Activated T-helper 9 cell treated with anti-CD3 and anti-CD28 coated beads, Interleukin-2, amount 50 U/mL, for 16 hours (primary cell): ENCODE measurements at regions not wholly inside any gene's neighbourhood (a gene's known extent, or its start where the extent isn't known, plus 50 kb on each side); places are given as distances from the start of the nearest gene placed in this dataset.

Experiments used
- DNase-seq: peaks from one replicate; pipeline ENCODE4 v3.0.0-alpha.2; 2020; ENCODE audit warnings: low read depth

DNA sequence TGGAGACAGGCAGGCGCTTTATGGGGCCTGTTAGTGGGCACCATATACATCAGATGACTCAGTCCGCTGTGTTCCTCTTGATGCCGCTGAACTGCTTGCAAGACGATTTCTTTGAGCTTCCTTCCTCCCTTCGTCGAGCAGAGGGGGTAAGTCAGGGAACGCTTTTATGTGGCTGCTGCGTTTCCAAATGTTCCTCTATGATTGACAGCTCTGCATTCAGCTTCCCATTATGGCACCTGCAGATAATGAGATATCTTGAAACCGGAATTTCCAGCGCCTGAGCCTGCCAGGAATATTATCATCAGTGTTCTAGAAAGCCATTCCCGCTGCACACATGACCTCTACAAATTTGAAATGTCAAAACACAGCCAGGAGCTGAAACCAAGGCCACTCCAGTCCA, 257.0 kb downstream of the TSHZ3 start:
- no peak for DNase-seq

- no peak for DNase-seq
These were observed 259.6 kb downstream of the TSHZ3 start for GRCh38 chr19:31089681-31090080.

- DNase-seq: no peak
These were observed 264.1 kb downstream of the TSHZ3 start for GRCh38 chr19:31085125-31085524.

GRCh38 chr19:31083105-31083504, 266.1 kb downstream of the TSHZ3 start:
- no peak for DNase-seq

DNA sequence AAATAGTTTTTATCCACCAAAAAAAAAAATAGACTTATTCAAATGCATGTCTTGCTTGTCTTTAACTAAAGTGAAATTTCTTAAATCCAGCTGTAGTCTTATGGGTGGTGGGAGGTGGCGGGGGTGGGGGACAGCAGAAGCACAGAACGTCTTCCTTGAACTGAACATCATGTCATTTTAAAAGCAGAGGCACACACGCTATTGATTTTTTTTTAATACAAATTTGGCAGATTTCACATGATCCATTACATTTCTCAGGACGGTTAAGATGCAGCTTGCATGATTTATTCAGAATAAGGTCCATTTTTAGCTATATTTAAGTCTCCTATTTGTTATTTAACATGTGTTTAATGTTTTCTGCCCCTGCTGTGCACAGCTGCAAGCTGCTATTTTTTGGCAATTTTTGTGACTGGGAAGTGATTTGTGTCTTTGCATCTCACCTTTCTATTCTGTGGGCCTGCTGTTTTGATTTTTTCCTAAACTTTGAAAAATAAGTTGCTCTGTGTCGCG, 274.0 kb downstream of the TSHZ3 start:
- DNase-seq: no peak

DNA sequence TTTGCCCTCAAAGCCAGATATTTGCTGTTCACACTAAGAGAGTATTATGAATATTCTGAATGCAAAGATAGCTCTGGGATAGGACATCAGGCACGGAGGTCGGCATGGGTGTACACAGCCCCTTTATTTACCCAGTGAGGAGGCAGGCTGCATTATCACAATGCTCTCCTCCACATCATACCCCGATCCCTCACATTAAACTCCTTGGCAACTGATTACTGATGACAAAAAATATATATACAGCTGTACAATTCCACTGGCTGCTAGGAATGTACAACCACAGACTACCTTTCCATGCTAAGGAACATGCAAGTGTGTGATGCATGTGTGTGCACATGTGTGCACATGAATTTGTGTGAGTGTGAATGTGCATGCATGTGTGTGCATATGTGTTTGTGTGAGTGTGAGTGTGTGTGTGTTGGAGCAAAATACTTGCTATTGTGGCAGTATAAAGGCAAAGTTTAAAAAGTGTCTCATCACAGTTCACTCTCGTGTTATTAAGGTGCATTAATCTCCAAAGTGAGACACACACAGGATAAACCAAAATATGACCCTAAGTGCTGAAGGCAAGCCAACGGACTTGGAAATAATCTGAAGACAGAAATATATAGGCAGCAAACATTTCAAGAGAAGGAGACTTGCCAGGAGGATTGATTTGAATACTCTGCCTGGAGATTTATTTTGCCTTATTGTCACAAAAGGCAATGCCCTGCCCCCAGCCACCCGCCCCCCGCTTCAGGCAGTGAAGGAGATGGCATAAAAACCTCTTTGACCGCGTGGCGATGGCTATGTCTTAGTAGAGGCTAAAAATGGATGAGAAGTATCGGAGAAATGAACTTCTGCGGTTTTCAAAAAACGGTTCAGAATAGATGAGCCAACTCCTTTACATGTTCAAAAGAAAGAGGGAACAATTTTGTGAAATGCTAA, 274.8 kb downstream of the TSHZ3 start:
- DNase-seq: no peak

DNA sequence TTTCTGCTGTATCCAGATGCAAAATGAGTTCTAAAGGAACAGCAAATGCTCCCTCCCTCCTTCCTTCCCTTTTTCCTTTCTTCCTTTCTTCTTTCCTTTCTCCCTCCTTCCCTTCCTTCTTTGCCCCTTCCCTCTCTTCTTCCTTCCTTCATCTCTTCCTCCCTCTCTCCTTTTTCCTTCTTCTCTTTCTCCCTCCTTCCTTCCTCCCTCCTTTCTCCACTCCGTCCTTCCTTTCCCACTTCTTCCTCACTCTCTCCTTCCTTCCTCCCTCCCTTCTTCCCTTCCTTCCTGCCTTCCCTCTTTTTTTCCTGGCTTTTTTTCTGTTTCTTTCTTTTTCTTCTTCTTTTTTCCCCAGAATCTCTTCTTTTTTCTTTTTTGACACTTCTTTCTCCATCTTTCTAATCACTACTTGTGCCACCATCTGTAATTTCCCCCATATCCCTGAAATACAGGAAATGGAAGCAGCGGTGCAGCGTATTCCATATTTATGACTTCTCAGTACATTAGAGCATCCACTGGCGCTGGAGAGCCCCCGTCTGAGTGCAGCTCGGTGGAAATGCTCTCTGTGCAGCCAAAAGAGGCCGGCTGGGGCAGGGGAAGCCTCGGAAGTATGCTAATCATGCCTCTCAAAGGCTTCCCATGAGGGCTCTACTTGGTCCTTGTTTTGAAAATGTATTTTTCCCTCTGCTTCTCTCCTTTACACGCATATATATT, 275.6 kb downstream of the TSHZ3 start:
- DNase-seq: no peak

DNA sequence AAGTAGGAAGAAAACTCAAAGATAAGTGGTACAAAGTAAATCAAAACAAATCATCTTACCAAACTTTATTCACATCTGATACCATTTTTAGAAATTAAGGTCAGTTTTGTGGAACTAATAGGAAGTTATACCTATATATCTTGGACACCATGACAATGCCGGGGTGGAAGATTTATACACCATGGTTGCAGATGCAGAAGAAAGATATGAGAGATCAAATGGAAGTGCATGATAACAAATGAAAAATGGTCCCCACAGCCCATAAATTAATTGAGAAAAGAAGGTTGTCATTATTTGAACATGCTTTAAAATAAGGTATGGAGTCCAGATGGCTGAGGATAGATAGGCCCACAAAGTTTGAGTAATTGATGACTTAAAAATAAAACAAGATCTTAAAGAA, 276.8 kb downstream of the TSHZ3 start:
- no peak for DNase-seq

DNA sequence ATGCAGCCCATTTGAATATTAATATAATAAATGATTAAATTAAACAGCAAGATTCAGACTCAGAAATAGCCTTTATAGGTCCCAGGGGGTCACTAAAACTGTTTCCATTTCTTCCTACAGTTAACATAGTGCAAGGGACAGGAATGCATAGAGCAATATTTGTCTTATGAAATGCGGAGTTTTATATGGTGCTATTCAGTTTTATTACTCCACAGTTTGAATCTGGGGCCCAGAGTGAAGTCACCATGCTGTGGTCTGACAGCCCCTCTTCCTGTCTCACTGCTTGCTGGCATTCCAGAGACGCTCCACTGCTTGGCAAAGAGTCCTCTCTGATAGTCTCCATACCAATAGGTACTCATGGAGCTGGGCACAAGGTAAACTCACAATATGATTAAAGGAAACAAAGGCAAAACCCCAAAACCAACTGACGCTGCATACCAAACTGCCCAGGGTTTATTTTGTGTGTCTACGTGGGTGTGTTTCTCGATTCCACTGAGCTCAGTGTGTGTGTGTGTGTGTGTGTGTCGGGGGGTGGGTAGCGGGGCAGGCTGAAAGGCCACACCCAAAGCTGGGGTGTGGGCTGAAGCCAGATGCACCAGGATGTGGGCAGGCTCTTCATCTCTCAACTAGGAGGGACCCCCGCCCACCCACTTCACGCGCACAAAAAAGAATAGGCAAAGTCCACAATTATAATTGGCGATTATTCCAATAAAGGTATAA, 277.9 kb downstream of the TSHZ3 start:
- DNase-seq: no peak

DNA sequence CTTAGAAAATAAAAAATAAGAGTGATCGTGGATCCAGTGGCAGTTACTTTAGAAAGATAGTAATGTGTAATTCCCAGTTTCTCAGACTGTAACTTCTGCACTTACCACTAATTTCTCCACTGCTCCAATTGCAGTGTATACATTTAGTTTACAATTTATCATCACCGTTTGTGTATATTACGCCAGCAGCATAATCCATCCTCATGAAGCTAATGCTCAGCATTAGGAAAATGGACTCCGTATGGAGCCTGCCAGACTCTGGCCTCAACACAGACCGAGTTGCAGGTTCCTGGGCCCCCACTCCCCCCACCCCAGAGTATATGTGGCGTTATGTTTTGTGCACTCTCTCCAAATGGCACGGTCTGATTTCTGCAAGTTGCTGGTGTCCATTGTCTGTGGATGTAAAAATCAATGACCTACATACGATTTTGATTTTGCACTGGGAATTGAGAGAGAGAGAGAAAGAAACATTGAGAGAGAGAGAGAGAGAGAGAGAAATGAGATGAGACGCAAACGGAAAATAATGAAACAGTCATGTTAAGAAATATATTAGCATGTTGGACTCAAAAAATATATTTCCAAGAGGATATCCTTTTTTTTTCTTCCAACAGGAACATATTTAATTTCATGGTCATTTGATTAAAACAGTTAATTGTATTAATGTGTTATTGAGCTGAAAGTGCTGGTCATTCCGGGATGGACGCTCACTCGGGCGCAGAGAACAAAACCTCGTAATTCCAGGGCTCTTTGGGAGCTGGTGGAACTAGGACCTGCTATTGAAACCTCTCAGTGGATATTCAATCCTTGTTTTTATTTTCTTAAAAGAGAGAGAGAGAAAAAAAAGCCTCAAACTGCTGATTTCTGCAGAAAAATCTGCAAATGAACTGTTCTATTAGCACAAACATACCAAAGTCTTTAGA, 278.8 kb downstream of the TSHZ3 start:
- DNase-seq: no peak

DNA sequence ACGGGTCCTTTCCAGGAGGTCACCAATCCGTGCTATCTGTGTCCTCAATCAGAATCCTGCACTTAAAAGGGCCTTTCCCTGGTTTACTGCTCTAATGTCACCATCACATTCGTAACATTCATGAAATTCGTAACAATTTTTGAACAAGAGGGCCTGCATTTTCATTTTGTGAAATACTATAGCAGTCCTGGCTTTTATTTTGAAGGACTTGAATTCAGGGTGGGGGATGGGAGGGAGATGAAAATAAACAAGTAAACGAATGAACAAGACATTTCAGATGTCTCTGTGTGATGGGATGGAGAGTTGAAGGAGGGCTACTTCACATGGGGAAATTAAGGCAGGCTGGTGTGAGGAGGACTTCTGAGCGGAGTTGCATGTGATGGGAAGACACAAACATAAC, 281.0 kb downstream of the TSHZ3 start:
- DNase-seq: no peak

DNA sequence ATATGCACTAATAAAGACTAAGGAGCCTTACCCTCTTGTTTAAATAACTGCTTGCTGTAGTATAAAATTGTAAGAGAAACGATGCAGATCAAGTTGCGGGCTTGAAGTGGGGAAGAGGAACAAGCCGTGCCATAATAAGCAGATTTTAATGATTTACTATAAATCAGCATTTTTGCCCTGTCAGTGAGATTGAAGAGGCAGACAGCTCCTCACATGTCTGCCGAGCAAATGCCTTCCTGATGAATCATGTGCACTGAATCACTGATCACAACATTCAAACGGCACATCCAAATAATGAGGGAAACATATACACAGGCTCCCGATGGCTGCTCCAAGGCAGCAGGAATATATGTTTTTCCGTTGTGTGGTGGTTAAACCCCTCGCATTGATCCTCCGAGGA, 282.9 kb downstream of the TSHZ3 start:
- no peak for DNase-seq

- no peak for DNase-seq
These were observed 284.7 kb downstream of the TSHZ3 start for GRCh38 chr19:31064491-31064890.

GRCh38 chr19:31058676-31059340, 290.4 kb downstream of the TSHZ3 start:
- no peak for DNase-seq

GRCh38 chr19:31057476-31057875, 291.8 kb downstream of the TSHZ3 start:
- no peak for DNase-seq

DNA sequence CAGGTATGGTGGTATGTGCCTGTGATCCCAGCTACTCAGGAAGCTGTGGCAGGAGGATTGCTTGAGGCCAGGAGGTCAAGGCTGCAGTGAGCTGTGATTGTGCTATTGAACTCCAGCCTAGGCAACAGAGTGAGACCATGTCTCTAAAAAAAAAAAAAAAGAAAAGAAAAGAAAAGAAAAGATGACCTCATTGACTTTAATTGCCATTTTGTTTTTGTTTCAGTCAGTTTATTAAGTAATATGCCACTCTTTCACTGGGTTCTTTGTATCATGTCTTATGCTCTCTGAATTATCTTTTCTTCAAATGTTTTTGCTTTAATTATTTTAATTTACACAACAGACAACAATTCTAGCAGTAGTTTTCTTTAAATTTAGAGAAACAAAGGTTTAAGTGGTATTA, 293.8 kb downstream of the TSHZ3 start:
- no peak for DNase-seq

- peak; percentile 10 for DNase-seq
These were observed 294.8 kb downstream of the TSHZ3 start for GRCh38 chr19:31054430-31054829.

- no peak for DNase-seq
These were observed 299.8 kb downstream of the TSHZ3 start for GRCh38 chr19:31049431-31049830.

DNA sequence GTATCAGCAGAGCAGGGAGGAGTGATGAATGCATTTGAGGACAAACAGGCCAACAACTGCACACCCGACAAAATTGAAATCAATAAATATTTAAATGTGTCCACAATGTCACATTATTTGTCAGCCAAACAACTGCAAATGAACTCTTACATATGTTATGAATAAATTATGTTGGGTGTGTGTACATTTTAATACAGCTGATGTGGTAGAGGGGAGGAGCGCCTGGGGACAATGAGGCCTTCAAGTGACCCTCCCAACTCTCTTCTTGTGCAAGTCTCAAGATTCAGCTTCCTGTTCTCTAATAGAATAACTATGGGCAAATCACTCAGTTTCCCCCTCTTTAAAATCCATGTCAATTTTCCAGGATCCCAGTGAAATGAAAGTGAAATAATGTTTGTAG, 303.2 kb downstream of the TSHZ3 start:
- no peak for DNase-seq

DNA sequence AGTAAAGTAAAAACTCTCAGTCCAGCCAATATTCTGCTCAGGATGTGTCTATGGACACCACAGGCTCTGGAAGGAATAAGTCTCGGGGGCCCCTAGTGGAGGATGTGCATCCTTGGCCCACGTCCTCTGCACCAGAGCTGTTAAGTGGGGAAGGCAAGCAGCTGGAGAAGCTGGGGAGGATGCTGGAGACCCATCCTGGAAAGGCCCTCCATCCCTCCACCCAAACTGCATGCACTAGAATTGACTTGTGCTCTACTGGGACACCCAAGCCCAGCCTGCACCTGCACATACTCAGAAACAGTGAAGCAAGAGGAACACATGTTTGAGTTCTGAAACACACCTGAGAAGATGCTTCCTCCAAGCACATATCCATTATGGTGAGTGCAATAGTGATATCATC, 307.8 kb downstream of the TSHZ3 start:
- no peak for DNase-seq

DNA sequence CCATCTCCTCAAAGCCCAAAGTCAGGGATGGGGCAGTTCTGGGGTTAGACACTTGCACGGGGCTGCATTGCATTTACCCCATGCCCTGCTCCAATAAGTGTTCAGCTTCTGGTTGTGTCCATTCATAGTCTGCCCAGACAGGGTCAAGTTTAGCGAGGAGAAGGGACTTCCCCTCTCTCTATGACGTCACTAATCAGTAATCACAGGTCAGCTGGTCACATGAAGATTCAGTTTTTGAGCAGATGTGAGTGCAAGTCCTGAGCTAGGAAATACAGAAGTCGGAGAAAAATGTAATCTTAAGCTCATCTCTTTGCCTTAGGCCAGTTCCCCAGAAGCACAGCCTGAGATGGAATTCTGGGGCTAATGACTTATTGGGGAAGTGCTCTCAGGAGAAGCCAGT, 310.1 kb downstream of the TSHZ3 start:
- DNase-seq: no peak
